NCI-H1092 (cell line): ENCODE measurements at regions not wholly inside any gene's neighbourhood (a gene's known extent, or its start where the extent isn't known, plus 50 kb on each side); places are given as distances from the start of the nearest gene placed in this dataset.
"Not testable (repeated sequence)": the region's sequence is repeated elsewhere in the genome, so short reads cannot be mapped to it uniquely, and the experiment has no call there.

Experiments used
- DNase-seq: peaks from one replicate; lab custom pipeline; 2025; lab: John Stamatoyannopoulos, UW

DNA sequence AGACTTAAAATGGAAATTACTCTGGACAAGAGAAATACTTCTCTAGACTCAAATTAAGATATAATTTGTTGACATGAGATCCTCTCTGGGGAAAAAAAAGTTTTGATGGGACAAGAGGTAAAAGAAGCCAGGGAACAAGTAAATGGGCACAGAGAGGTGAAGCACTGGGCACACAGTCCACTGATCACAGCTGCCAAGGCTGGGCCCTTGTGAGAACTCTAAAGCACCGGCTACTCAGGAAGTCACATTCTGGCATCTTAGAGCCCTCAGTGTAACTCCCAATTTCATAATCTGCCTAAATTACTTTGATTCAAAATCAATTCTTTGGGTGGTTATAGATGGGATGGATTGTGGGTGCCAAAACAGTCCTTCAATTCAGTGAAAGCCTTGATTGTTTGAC is 123.2 kb upstream of the CACNA2D1 start:
- peak; percentile 35 for DNase-seq

DNA sequence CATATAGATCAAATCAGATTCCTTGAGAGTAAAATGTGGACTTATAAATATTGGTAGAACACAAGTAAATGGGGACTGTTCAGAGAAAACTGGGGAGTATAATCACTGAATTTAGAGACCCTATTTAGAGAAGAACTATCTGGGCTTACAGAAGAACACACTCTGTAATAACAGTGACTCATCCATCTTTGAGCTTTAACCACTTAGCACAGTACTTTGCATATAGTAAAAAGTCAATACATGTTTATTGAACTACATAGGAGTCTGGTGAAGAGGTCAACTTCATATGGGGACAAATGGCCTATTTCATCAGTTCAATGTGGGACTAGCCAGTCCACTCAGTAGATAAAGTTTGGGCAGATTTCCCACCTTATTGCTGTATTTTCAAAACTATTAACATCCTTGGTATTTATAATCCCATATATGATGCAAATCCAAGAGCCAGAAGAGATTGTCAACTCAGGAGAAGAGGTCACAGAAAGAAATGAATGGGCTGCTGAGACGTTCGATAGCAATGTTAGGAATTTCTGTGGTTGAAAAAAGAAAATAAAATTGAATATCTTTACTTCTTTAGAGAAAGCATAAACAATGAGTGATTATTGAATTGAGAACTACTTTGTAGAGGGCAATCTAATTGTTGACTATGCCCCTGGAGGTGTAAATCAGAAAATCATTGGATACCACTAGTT is 119.3 kb upstream of the CACNA2D1 start:
- no peak for DNase-seq

DNA sequence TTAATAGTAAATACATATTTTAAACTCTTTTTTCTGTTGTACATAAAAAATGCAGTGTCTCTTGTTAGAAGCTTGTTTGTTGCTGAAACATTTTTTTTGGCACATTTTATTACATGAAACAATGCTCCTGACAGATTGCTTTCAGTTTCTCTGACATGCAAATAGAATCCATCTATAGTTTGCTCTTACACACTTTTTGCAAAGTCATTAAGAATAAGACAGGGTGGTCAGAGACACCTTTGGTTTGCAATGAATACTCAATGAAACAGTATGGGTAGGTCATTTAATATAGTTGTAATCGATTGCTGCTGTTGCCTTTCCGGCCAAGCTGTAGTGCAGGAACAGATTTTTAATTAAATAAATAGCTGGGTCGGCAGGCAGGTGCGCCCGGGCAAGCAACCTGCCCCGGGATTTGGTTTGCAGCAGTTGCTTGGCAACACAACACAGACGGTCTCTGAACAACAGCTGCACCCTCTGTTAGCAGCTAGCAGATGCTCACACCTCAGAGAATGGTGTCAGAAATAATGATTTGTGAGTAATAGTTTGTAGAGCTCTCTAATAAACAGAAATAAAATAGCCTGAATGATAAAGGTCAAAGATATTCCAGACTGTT is 115.7 kb upstream of the CACNA2D1 start:
- DNase-seq = peak; percentile 98

DNA sequence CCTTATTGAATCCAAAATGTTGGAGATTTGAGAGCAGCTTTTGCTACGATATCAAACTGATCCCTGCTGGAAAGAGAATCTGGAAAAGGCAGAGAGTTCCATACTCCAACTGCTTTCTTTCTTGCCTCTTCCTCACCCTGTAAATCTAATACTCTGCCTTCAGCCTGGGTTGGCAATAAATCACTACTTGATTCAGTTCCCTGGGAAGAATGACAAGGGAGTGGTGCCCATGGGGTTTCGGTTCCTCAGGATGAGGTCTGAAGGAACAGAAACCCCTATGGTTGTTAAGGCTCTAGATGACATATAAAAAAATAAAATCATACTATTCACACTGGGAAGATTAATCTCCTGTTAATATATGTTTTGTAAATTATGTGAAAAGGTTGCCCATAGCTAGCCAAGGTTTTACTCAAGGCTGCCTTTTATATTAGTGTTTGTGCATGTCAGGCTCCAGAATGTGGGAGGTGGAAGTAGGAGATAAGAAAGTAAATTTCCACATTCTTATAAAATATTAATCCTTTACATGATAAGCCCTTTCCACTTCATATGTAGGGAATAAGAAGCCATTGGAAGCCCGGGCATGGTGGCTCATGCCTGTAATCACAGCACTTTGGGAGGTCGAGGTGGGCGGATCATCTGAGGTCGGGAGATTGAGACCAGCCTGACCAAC is 106.2 kb upstream of the CACNA2D1 start:
- no peak for DNase-seq

DNA sequence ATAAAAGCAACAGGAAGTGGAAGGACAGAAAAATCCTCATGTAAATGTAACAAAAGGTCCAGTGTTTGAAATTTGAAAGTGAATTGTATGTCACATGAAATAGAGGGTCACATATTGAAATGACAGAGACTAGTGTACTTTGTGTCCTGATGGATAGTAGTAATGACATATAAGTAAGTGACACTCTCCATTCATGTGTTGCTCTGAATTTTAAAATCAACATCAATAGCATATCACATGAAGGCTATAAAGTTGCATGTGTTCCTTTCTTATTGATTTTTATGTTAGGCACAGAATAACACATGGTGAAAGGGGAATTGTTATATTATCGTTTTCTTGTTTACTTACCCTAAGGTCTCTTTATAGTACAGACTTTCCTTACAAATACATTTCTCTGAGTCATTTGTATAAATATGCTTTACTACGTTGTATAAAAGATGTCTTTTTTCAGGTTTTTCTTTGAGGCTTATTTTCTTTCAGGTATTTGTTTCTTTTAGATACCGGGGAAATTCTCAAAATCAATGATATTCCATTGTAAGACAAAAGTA is 104.6 kb upstream of the CACNA2D1 start:
- DNase-seq = no peak

DNA sequence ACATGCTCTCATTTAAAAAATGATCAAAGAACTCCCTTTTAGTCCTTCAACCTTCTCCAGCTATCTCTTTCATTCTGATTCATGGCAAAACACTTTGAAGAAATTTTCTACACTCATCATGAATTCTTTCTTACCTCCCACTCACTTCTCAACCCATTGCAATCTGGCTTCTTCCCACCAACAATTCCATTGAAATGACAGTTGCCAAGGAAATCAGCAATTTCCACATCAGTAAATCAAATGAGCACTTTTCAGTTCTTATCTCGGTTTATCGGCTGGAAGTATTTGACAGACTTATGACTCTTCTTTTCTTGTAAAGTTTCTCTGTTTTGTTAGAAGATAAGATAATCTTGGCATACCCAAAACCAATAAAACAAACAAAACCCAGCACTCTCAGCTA is 99.1 kb upstream of the CACNA2D1 start:
- no peak for DNase-seq

DNA sequence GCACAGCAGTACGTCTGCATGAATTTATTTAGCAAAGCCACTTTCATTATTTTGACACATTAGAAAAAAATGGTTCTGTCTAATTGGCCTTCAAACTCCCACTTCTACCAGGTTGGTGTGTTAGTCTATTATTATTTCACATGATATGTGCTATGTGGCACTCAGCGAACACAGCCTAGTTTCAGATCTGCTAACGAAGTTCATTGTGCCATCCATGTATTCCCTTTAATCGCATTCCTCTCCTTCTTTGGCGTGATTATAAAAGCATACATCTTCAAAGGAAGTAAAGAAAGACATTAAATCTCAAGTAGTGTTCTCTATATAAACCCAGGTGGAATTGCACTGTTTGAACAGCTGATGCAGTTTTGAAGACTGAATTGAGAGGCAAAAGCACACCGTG is 96.4 kb upstream of the CACNA2D1 start:
- peak; percentile 55 for DNase-seq

DNA sequence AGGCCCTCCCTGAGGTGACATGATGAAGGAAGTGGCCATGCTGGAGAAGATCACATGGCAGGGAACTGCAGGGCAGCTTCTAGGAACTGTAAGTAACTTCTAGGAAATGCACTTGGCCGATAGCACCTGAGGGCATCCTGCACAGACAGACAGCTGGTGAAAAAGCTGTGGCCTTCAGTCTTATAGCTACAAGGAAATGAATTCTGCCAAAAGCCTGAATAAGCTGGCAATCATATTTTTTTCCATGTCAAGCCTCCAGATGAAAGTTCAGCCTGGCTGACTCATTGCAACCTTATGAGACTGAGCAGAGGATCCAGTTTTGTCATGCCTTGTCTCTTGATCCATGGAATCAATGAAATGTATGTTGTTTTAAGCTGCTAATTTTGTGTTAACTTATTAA is 91.1 kb upstream of the CACNA2D1 start:
- DNase-seq = no peak

DNA sequence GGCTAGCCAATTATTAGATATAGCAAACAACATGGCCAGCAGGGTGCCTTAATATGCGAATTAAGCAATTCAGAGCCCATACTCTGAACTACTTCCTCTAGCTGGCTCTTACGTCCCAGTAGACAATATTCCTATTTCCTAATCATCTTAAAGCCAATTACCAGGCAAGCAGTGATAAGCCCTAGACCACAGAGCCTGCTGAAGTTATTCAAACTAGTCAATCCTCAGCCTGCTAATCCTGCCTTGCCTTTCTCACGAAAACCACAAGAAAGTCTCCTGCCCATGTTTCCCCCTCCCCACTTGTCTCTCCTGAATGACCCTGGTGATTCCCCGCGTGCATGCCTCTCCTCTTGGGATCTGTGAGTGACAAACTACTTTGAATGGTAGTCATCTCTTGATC is 86.8 kb upstream of the CACNA2D1 start:
- DNase-seq = no peak

DNA sequence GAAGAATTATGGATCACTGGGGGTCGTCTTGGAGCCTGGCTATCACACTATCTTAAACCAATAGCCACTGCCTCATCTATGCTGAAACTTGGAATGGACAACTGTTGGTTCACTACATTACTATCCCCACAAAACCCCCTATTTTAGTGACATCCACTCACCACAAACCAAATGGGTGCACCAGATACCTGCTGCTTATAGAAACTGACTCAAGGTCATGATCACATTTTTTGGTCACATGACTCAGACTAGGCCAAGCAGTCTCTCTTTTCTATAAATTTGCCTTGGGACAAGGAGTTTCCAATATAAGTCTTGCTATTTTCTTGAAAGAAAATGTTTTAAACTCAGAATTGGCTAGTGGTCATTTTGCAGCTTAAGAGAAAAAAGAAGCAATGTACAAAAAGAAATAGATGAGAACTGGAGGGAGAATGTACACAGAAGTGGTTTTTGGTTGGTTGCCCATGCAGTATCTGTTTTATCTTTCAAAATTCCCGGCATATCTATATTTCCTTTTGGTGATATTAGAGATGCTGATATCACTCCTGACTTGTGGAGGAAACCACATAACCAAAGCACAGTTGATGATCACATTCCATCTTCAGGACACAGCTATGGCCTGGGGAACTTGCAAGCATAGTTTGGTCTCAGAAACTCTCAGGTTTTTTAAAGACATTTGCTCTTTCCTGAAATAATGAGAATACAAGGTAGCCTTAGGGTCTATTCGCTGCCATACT is 85.2 kb upstream of the CACNA2D1 start:
- no peak for DNase-seq

DNA sequence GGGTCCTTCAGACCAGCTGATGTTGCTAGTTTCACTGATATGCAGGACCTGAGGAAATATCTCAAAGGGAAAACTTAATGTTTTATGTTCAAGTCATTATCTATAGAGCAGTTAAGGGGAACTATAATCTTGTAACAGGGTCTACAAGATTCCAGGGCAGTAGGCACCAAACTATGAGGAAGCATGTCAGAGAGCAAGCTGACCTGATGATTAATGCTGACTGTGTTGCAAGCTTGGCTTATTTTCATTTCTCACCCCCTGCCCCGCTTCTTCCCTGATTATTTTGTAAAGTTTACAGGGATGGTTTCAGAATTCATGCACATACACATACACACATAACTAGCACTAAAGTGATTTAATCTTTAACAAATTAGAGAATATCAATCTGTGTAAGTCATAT is 84.3 kb upstream of the CACNA2D1 start:
- no peak for DNase-seq

DNA sequence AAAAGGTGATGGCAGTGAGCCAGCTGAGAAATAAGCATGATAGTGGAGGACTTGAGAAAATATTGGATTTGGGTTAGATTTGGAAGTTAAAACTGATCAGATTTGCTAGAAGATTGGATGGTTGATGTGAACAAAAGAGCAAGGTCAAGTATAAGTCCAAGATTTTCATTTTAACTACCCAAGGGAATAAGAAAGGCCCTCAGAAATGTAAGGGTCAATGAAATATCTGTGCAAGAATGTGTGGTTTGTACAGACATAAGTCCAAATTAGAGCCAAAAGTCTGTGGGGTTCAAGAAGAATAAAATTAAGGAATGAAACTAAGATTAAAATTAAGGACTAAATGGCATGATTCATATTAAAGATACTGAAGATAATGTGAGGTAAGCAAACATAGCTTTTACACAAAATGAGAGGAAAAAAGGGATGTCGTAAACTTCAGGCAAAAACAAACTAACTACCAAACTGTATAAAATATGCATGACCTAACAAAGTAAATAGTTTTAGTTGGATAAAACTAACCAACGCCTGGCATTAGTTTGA is 78.4 kb upstream of the CACNA2D1 start:
- DNase-seq = no peak

DNA sequence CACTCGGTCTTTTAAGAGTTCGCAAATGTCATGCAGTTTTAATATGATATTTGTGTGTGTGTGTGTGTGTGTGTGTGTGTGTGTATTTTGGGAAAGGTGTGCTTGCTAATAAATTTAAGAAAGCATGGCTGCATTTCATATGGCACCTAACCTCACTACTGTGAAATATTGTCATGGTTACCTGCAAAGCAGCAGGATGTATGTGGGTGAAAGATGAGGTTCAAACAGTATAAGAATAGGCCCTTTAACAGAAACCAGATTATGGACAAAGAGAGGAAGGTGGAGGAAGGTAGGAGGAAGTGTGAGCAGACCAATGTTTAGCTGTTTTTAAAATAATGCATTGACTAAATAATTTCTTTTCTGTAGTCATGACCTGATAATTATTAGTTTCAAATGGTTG is 73.5 kb upstream of the CACNA2D1 start:
- DNase-seq = no peak

DNA sequence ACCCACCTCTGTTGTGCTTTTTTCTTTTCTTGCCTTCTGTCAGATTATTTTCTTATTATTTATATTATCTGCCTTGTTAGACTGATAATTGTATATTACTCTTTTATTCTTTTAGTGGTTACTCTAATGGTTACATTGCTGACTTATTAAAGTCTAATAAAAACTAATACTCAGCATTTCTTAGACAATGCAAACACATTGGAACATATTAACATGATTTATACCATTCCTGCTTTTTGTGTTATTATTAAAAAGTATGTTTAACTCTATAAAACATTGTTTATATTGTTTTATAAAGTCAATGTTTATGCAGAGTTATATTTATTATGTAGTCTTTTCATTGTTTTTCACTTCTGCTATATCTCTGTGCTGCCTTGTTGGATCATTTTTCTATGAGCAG is 68.0 kb upstream of the CACNA2D1 start:
- DNase-seq = no peak

DNA sequence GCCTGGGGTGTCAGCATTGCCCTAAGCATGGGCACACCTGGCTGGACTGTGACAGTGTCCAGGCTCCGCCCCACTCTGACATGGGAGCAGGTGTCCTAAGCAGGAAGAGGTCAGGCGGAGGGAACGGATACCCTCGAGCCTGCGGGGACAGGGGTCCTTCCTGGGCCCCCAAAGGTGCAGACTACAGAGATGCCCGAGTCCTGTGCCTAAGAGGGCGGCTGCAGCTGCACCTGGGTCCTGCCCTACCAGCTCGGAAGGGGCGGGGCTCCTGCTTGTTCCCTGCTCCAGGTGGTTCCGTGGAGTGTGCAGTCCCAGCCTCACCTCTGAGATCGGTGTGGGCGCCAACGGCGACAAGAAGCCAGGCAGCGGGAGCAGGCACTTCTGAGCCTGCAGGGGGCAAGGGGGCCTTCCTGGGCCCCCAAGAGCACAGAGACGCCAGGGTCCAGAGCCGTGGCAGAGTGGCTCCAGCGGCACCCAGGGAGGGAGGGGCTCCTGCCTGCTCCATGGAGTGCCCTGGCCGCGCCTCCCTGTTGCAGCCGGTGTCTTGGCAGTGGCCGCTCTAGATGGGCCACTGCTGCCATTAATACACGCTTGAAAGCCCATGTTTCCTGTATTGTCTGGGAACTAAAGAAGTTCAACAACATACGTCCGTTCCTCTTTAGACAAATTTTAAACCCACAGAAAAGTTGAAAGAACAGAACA is 64.5 kb upstream of the CACNA2D1 start:
- no peak for DNase-seq

DNA sequence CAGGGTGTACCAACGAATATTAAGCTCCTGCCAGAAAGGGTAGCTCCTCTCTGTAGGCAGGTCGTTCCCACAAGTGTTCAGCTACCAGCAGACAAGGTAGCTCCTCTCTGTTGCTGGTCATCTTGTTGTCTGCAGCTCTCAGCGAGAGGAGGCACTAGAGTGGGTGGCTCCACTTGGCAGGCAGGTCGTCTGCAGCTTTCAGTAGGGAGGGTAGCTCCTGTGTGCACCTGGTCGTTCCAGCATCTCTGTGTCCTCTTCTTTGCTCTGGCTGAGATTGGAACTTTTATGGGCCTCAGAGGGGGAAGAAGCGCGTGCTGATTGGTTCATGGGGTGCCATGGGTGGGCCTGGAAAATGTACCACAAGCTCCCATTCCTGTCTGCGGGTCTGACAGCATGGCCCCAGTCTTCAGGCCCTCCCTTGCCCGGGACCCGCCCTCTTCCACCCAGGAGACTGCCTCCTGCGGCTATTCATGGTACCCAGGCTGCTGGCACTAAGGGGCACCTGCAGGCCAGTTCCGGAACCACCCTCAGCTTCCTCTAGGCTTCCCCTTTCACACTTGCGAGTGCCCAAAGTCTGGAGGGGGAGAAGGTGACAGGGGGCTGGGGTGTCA is 63.9 kb upstream of the CACNA2D1 start:
- no peak for DNase-seq

DNA sequence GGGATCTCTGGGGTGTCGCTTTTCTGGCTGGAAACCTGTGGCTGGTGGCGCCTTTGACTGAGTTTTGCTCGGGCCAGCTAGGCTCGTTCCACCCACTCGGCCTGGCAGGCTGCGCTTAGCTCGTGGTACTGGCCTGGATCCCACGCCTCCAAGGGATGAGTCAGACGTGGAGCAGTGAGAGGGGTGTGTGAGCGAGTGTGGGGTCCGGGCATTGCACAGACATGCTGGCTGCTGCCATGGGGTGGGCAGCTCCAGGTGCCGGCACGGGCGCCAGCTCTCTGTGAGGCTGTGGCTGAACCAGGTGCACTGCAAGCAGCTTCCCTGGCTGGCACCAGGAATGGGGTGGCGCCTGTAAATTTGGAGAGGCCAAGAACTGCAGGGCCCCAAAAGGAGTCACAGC is 63.1 kb upstream of the CACNA2D1 start:
- DNase-seq = no peak

DNA sequence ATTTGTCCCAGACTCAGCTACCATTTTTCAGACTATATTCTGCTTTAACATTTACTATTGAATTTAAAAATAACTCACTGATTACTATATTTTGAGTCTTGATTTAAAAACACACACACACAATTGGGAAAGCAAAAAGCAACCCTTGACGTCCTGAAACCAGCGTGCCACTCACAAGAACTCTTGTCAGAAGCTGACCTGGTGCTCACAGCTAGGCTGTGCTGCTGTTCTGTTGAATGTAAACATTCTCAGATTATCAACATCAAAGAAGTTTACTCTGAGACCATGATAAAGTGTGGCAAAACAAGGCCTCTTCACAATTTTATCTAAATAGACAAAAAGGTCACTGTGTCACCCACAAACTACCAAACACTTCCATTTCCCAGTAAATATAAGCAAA is 62.6 kb upstream of the CACNA2D1 start:
- no peak for DNase-seq

DNA sequence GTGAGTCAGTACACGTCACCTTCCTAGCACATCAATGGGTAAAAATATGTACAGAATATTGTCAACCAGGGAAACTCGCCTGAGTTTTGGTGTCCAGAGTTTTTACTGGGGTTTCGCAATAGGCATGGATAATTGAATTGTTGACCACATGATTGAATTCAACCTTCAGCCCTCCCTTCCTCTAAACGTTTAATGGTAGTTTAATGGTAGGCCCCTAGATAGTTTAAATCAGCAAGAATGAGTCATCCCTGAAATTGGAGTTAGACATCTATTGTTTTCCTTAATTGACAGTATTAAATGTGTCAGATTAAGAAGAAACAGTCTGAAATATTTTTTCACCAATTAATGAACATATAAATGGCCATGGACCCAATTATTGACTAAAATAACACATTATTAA is 57.8 kb upstream of the CACNA2D1 start:
- DNase-seq = no peak

DNA sequence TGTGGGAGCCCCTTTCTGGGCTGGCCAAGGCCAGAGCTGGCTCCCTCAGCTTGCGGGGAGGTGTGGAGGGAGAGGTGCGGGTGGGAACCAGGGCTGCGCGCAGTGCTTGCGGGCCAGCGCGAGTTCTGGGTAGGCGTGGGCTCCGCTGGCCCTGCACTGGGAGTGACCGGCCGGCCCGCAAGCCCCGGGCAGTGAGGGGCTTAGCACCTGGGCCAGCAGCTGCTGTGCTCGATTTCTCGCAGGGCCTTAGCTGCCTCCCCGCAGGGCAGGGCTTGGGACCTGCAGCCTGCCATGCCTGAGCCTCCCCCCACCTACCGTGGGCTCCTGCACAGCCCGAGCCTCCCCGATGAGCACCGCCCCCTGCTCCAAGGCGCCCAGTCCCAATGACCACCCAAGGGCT is 56.0 kb upstream of the CACNA2D1 start:
- DNase-seq = not testable (repeated sequence)

DNA sequence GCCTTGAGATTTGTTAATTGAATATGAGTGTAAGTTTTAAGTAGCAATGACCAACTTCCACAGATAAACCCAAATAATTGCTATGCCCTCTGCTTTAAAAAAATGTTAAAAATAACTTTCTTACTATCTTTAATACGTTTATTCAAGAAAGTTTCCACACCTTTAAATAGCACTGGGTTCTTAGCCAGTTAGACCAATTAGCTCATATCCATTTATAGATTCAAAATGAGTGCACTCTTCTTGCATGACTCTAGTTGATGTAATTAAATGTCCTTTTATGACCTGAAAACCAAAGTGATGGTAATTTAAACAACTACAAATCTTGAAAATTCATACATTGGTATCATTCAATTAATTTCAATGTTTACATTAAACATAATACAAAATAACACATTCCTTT is 50.8 kb upstream of the CACNA2D1 start:
- DNase-seq = no peak
